Testis (tissue), 2 donors: ENCODE measurements at regions not wholly inside any gene's neighbourhood (a gene's known extent, or its start where the extent isn't known, plus 50 kb on each side); places are given as distances from the start of the nearest gene placed in this dataset.

Experiments used
- CTCF ChIP-seq, 3 experiments: fragments of 450-650 bp in 2 of 3; fragments of 200-600 bp in 1 of 3; sonication (generic) in 1 of 3; IDR thresholded peaks; one replicate each; pipeline ENCODE4 v1.5.1; 2016 to 2019; ENCODE audit warnings: antibody characterized with exemption in 3 of 3, mild to moderate bottlenecking in 2 of 3, moderate library complexity in 1 of 3
- POLR2A ChIP-seq: fragments of 450-650 bp; IDR thresholded peaks from one replicate; pipeline ENCODE4 v1.6.1; 2017; ENCODE audit warnings: antibody characterized with exemption, mild to moderate bottlenecking, moderate library complexity

- no peak for TF ChIP-seq CTCF (IDR thresholded peaks at IDR 0.05)
- TF ChIP-seq POLR2A = no peak
Measured at GRCh38 chr3:197417441-197417840, 119.0 kb upstream of the DLG1 start.
